GM12878 (cell line): ENCODE measurements at regions not wholly inside any gene's neighbourhood (a gene's known extent, or its start where the extent isn't known, plus 50 kb on each side); places are given as distances from the start of the nearest gene placed in this dataset.

Source experiments
- ATAC-seq: fragments of 200-7000 bp; cut with Tn5 transposase; 3 replicates; pipeline ENCODE4 v1.9.1; 2020; ENCODE audit warnings: mild to moderate bottlenecking, moderate library complexity
- BruUV-seq: library from RNA; stranded (reverse); fragments of 400-500 nt; replicated peaks from 2 replicates; lab custom pipeline; 2021; lab: Mats Ljungman, UMichigan
- CTCF ChIA-PET: fragments of 300-600 bp; sonication (Branson Sonifier 250); formaldehyde crosslinking; extraction: SDS; loops from one replicate; lab custom pipeline; 2021; ENCODE audit warnings: inconsistent platforms; lab: Yijun Ruan, JAX
- POLR2A ChIA-PET: fragments of 350-600 bp; formaldehyde crosslinking; extraction: SDS; loops from one replicate; lab custom pipeline; 2021; ENCODE audit warnings: inconsistent platforms; lab: Charles Lee
- RAD21 ChIA-PET: fragments of 300-600 bp; sonication (Branson Sonifier 250); formaldehyde crosslinking; loops from one replicate; lab custom pipeline; 2023; ENCODE audit warnings: antibody characterized with exemption; ENCODE audit not compliant: unreplicated experiment; lab: Charles Lee
- SMC1A ChIA-PET: fragments of 300-600 bp; sonication (Branson Sonifier 250); formaldehyde crosslinking; loops from one replicate; lab custom pipeline; 2023; ENCODE audit not compliant: unreplicated experiment, uncharacterized antibody; lab: Charles Lee
- DNase-seq: peaks from one replicate; pipeline ENCODE4 v3.0.0-alpha.2; 2011; ENCODE audit warnings: low read depth, low spot score
- FAIRE-seq: peaks from 3 replicates; lab custom pipeline; 2011; peaks lifted over from hg19 to GRCh38; lab: Jason Lieb, UNC
- H2AFZ ChIP-seq: 2 replicates; pipeline ENCODE4 v1.6.0; 2011; ENCODE audit warnings: low read depth, low read length, control low read depth; ENCODE audit not compliant: control insufficient read depth
- H3K27ac ChIP-seq: 2 replicates; pipeline ENCODE4 v1.5.1; 2011; ENCODE audit warnings: control low read depth; ENCODE audit not compliant: control insufficient read depth, insufficient read depth
- H3K27me3 ChIP-seq, 2 experiments: replicated peaks in 1 of 2; 2 replicates each; pipeline versions ENCODE4 v1.6.0 to v1.6.1; 2011; ENCODE audit warnings: low read length in 1 of 2; ENCODE audit not compliant: control insufficient read depth in 2 of 2, insufficient read depth in 2 of 2
- H3K36me3 ChIP-seq, 2 experiments: 2 replicates each; pipeline ENCODE4 v1.5.1; 2011; ENCODE audit warnings: low read length in 1 of 2; ENCODE audit not compliant: control insufficient read depth in 2 of 2, insufficient read depth in 2 of 2
- H3K4me1 ChIP-seq: 2 replicates; pipeline ENCODE4 v1.6.1; 2011; ENCODE audit warnings: mild to moderate bottlenecking, low read length, moderate library complexity, mixed read lengths; ENCODE audit not compliant: control insufficient read depth, insufficient read depth
- H3K4me2 ChIP-seq: 2 replicates; pipeline ENCODE4 v1.6.0; 2011; ENCODE audit warnings: control low read depth; ENCODE audit not compliant: control insufficient read depth, insufficient read depth
- H3K4me3 ChIP-seq: fragments of 200-600 bp; sonication (generic); 2 replicates; pipeline ENCODE4 v1.5.1; 2016
- H3K79me2 ChIP-seq: 2 replicates; pipeline ENCODE4 v1.6.0; 2011; ENCODE audit warnings: low read length; ENCODE audit not compliant: control insufficient read depth, insufficient read depth
- H3K9ac ChIP-seq: 2 replicates; pipeline ENCODE4 v1.8.0; 2011; ENCODE audit warnings: low read length, control low read depth, mixed read lengths; ENCODE audit not compliant: control insufficient read depth, insufficient read depth
- H3K9me3 ChIP-seq: replicated peaks from 3 replicates; pipeline ENCODE4 v1.5.1; 2011; ENCODE audit warnings: mild to moderate bottlenecking, low read length; ENCODE audit not compliant: control insufficient read depth, insufficient read depth
- H4K20me1 ChIP-seq: 2 replicates; pipeline ENCODE4 v1.6.0; 2011; ENCODE audit not compliant: control insufficient read depth, insufficient read depth
- MTA3 ChIP-seq: IDR thresholded peaks from 2 replicates; pipeline ENCODE4 v1.6.1; 2012; ENCODE audit warnings: low read length, inconsistent platforms, borderline replicate concordance
- RB1 ChIP-seq: fragments of 450-650 bp; formaldehyde crosslinking; IDR thresholded peaks from 2 replicates; pipeline ENCODE4 v1.6.1; 2017; ENCODE audit warnings: mild to moderate bottlenecking, borderline replicate concordance
- SMAD1 ChIP-seq: fragments of 450-650 bp; IDR thresholded peaks from 2 replicates; pipeline ENCODE4 v1.6.1; 2018; ENCODE audit warnings: mild to moderate bottlenecking, low read depth; ENCODE audit not compliant: partially characterized antibody
- ZNF622 ChIP-seq: fragments of 450-650 bp; IDR thresholded peaks from 2 replicates; pipeline ENCODE4 v1.6.1; 2017; ENCODE audit warnings: mild to moderate bottlenecking, inconsistent platforms
- WGBS: methylation state at CpG from one replicate; pipeline ENCODE4 v1.1.6; 2016; ENCODE audit warnings: low lambda C conversion rate; ENCODE audit not compliant: insufficient replicate concordance, insufficient coverage; ENCODE audit errors: missing lambda C conversion rate; 5-methylcytosine and 5-hydroxymethylcytosine counted together
- in situ Hi-C: fragments of 300-500 bp; cut with MboI; formaldehyde crosslinking; loops from 9 replicates; pipeline ENCODE4 v1.14.3; 2018; ENCODE audit warnings: mixed read lengths
- intact Hi-C: fragments of 100-400 bp; cut with micrococcal nuclease; formaldehyde crosslinking; loops from one replicate; pipeline ENCODE4 v1.14.2; 2022; ENCODE audit not compliant: unreplicated experiment
- TF ChIP-seq, protein P1 (sequence below): IDR thresholded peaks from 2 replicates; pipeline ENCODE4 v1.6.1; 2011; ENCODE audit warnings: borderline replicate concordance, low read depth, mild to moderate bottlenecking, moderate library complexity, mixed read lengths, low read length; ENCODE audit not compliant: insufficient read depth; ENCODE audit errors: extremely low read length
- TF ChIP-seq, protein P2 (sequence below): fragments of 450-650 bp; IDR thresholded peaks from 2 replicates; pipeline ENCODE4 v1.6.1; 2017; ENCODE audit warnings: mild to moderate bottlenecking, low read depth, inconsistent platforms; ENCODE audit not compliant: poor library complexity, severe bottlenecking

DNA sequence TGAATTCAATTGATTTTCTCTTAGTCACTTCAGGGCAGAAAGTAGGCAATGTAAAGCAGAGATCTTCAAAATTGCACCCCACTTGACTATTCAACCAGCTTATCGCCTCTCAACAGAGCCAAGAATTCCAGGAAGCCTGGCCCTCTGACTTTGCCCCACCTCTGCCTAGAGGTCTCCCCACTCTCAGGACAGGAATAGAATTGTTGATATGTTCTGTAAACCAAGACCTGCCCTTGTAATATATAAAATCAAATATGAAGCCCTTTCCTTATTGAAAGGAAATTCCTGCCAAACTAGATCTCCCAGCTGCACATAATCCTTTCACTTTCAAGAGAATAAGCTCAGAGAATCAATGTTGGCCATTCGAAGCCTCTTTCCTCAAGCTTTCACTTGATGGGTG is 116.1 kb upstream of the DPT start (continued):
- TF ChIP-seq, protein P1, sequence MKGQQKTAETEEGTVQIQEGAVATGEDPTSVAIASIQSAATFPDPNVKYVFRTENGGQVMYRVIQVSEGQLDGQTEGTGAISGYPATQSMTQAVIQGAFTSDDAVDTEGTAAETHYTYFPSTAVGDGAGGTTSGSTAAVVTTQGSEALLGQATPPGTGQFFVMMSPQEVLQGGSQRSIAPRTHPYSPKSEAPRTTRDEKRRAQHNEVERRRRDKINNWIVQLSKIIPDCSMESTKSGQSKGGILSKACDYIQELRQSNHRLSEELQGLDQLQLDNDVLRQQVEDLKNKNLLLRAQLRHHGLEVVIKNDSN: no peak
- TF ChIP-seq SMAD1 (no peak), ZNF622 (no peak), RB1 (no peak)
- TF ChIP-seq, protein P2, sequence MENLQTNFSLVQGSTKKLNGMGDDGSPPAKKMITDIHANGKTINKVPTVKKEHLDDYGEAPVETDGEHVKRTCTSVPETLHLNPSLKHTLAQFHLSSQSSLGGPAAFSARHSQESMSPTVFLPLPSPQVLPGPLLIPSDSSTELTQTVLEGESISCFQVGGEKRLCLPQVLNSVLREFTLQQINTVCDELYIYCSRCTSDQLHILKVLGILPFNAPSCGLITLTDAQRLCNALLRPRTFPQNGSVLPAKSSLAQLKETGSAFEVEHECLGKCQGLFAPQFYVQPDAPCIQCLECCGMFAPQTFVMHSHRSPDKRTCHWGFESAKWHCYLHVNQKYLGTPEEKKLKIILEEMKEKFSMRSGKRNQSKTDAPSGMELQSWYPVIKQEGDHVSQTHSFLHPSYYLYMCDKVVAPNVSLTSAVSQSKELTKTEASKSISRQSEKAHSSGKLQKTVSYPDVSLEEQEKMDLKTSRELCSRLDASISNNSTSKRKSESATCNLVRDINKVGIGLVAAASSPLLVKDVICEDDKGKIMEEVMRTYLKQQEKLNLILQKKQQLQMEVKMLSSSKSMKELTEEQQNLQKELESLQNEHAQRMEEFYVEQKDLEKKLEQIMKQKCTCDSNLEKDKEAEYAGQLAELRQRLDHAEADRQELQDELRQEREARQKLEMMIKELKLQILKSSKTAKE: no peak

DNA sequence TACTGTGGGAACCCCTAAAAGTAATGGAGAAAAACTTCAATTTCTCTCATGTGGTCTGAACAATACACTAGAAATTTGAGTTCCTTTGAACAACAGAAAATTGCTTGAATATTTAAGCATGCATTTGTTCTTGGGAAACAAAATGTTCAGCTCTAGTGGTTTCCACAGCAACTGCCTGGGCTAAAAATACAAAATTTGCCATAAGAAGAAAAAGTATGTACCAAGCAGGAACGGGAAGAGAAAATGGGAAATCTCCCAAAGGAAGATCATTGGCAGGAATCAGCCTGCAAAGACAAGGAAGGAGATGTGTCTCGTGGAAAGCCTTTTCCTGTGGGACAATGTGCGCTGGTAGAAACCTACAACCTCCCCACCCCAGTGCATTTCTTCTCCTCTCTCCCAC is 119.0 kb upstream of the DPT start:
- H4K20me1 ChIP-seq: no peaks in the 10 kb centered on the region
- H2AFZ ChIP-seq: no peak overlapping the region
- SMC1A ChIA-PET: no interaction called here
- no peak for DNase-seq
- no peak overlapping the region for H3K9ac ChIP-seq
- H3K4me1 ChIP-seq: no peaks in the 10 kb centered on the region
- POLR2A ChIA-PET: no interaction called here
- CTCF ChIA-PET: no interaction called here
- no peak for FAIRE-seq
- no peaks in the 10 kb centered on the region for H3K36me3 ChIP-seq
- H3K27me3 ChIP-seq: no peaks in the 10 kb centered on the region
- no peak overlapping the region for H3K4me2 ChIP-seq
- intact Hi-C loops: no loop called here
- BruUV-seq: no TSS peak
- RAD21 ChIA-PET: no interaction called here
- no peak for TF ChIP-seq MTA3
- TF ChIP-seq, all 136 proteins: peak for 0
- H3K79me2 ChIP-seq: no peaks in the 10 kb centered on the region
- in situ Hi-C loops: no loop called here
- H3K27ac ChIP-seq: no peak overlapping the region
- H3K9me3 ChIP-seq: no peaks in the 10 kb centered on the region
- no peak overlapping the region for H3K4me3 ChIP-seq
- no peak for ATAC-seq
- 65% methylated on average over 3 of the region's 3 CpGs for WGBS
